GM21576 (cell line): ENCODE measurements at regions not wholly inside any gene's neighbourhood (a gene's known extent, or its start where the extent isn't known, plus 50 kb on each side); places are given as distances from the start of the nearest gene placed in this dataset.
"Not testable (repeated sequence)": the region's sequence is repeated elsewhere in the genome, so short reads cannot be mapped to it uniquely, and the experiment has no call there.

Source experiments
- ATAC-seq: cut with Tn5 transposase; IDR thresholded peaks from one replicate; pipeline ENCODE4 v1.9.1; 2021; ENCODE audit warnings: mild to moderate bottlenecking, moderate library complexity; ENCODE audit not compliant: unreplicated experiment

DNA sequence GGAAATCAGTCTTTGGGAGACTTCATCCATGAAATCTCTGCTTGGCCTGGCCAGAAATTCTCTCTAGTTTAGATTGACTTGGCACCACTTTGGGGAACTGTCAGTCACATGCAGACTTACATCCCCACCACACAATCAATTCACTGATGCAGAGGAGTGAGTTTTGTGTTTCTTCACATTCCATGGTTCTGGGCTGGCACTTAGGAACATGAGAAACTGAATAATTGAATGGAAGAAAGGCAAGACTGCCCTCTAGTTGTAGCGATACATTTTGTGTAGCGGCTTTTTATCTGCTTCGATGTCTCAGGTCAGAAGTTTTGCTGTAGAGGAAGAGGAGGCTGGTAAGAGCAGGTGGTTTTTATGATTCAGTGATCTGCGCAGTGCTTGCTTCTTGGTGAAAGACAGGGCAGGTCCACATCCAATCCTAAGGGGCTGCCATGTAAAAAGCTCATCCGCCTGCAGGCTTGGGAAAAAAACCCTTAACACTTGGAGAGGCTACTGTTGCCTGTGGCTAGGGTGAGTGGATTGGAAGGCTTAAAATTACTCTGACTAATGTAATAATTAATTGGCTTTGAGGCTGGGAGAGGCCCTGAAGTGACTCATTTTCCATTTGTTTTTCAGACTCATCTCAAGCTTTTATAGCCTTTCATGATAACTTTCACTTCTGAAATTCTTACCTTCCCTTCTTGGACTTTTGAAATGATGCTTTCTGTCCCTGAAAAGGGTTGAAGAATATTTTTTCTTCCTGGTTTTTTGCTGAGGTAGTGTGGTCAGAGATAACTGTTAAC, 75.4 kb upstream of the LPCAT1 start:
- not testable (repeated sequence) for ATAC-seq

DNA sequence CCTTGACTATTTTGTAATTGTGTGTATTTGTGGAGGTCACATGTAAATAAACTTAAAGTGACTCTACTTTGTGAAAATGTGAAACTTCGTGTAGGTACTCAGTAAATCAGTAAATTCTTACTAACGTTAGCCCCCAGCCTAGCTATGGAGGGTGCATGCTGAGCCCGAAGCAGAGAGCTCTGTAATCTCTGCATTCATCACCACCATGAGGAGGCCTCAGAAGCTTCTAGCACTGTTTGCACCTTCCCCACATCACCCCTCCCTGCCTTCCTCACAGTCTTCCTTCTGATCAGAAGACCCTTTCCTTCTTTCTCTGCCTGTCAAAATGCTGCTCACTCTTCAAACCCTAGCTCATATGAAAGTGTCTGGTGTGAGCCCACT, 73.3 kb upstream of the LPCAT1 start:
- not testable (repeated sequence) for ATAC-seq

DNA sequence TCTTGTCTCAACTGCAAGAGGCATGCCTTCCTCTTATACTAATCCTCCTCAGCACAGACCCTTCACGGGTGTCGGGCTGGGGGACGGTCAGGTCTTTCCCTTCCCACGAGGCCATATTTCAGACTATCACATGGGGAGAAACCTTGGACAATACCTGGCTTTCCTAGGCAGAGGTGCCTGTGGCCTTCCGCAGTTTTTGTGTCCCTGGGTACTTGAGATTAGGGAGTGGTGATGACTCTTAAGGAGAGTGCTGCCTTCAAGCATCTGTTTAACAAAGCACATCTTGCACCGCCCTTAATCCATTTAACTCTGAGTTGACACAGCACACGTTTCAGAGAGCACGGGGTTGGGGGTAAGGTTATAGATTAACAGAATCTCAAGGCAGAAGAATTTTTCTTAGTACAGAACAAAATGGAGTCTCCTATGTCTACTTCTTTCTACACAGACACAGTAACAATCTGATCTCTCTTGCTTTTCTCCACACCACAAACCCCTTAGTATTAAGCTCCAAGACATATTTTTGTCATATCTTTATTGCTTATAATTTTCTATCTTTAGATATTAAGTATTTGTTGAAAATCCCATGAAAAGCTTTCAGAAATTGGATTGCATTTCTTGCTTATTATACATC, 72.8 kb upstream of the LPCAT1 start:
- ATAC-seq = not testable (repeated sequence)

DNA sequence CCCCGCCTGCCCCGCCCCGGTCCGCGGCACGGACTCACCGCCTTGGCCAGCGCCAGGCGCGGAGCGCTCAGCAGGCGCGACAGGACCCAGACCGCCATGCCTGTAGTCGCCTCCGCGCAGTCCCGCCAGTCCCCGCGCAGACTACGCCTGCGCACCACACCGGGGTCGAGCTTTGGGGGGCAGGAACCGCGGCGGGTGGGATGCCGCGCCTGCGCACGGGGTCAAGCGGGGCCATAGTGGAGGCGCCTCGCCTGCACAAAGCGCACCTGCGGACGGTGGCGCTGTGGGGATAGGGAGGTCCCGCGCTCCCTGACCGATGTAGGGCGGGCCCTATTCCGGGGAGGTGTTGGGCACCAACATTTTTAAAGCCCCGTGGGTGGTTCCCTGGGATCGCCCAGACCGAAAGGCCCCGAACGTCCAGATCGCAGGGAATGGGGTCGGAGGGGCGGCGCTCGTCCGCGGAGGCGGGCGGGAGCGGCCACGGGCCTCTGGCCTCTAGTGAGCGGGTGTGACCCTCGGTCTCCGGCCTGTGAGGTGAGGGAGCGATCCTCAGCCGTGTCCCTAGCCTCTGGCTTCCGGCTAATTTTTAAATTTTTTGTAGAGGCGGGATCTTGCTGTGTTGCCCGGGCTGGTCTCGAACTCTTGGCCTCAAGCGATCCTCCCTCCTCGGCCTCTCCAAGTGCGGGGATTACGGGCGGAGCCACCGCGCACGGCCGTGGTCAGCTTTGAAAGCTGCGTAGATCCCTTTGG, 70.8 kb upstream of the LPCAT1 start:
- peak; percentile 90 for ATAC-seq

DNA sequence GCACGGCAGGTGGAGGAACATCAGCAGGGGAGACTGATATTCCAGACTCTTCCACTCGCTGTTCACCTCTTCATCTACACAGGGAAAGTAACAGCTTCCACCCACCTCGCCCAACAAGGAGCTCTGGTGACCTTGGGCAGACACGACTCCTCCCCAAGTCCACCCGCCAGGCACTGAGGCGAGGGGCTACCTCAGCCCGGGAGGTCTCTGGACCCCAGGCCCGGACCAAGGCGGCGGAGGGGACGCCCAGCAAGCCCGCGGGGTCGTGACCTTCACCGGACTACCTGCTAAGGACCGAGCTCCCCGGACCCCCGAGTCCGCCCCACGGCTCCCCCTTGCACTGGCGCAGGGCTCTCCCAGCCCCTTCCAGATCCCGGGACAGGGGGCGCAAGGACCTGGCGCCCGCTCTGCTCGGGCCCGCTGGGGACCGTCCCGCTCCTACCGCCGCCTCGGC, 70.2 kb upstream of the LPCAT1 start:
- peak; percentile 3 for ATAC-seq

DNA sequence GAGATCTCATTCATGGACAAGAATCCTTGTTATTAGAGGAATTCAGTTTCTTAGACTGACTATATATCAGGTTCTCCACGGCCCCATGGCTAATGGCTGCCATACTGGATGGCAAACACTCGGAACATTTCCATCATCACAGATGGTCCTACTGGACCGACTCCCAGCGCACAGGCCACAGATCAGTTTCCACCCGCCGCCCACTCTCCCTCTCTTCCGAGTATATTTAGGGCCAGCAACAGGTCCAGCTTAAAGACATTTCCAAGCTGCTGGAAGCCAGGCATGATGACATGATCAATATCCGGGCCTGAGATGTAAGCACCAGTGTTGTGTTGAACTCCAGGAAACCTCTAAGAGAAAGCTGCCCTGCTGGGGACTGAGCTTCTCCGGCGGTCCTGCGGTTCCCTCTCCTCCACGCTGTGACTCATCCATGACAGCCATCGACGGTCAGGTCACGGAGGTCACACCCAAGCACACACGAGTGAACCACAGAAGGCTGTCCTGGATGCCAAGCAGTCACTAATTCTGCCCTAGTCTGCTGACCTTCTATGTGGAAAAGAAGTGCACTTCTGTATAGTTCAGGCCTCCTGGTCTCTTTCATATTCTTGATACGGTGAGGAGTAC, 64.4 kb upstream of the LPCAT1 start:
- ATAC-seq = not testable (repeated sequence)

DNA sequence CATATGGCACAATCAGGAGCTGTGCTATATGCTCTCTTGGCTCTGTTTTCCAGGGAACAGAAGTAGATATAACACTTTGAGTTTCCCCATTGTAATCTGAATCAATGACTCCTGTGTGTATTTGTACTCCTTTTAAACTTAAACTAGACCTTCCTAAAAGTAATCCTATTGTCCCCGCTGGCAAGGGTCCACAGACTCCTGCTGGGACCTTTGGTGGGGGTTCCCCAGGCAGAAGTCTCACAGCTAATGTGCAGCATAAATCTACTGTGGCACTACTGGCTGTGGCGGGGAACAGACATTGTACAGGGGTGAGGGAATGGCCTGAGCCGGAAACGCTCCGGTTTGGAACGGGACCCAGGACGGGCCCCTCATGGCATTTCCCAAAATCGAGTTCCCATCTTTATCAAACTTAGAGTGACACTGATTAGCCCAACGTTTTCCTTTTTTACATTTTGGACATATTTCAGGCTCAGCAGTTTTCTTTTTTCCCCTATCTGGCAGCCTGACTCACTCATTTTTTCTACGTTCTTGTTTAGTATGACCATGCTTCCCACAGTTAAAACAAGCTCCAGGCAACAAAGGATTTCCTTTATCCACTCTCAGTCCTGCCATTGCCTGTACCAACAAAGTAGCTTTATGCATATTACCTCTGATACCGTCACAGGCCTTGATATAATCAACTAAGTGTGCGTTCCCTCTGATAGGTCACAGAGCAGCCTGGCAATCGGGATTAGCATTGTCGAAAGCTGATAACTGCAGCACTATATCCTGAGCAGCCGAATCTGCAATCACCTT, 59.5 kb upstream of the LPCAT1 start:
- not testable (repeated sequence) for ATAC-seq

DNA sequence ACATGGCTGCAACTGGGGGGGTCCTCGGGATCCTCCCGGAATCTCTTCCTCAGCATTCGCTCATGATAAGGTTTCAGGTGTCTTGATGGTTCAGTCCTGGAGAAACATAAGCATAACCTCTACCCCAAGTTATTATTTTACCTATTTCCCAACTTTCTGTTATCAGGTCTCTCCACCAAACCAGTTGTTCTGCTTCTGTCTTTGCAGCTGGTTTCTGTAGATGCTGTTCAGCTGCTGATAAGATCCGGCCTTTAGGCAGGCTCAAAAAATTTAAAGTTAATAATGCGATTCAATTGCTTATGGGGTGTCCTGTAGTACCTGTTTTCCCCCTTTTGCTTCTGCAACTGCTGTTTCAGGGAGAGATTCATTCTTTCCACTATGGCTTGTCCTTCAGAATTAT, 55.6 kb upstream of the LPCAT1 start:
- ATAC-seq = not testable (repeated sequence)

DNA sequence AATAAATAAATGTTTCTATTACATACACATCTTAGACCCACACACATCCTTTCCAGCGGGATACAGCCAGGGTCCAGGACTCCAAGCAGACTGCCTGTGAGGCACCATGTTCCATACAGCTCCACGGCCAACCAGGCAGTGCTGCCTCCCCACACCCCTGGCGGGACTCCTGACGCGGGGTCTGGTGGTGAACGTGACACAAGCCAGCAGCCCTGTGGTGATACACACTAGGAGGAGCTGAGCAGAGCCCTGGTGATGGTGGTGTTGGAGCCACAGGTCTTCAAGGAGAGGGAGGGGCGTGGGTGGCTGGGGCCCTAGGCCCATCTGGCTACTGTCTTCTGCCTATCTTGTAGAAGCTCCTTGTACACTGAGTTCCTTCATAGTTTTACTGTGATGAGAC, 53.1 kb upstream of the LPCAT1 start:
- ATAC-seq = not testable (repeated sequence)

DNA sequence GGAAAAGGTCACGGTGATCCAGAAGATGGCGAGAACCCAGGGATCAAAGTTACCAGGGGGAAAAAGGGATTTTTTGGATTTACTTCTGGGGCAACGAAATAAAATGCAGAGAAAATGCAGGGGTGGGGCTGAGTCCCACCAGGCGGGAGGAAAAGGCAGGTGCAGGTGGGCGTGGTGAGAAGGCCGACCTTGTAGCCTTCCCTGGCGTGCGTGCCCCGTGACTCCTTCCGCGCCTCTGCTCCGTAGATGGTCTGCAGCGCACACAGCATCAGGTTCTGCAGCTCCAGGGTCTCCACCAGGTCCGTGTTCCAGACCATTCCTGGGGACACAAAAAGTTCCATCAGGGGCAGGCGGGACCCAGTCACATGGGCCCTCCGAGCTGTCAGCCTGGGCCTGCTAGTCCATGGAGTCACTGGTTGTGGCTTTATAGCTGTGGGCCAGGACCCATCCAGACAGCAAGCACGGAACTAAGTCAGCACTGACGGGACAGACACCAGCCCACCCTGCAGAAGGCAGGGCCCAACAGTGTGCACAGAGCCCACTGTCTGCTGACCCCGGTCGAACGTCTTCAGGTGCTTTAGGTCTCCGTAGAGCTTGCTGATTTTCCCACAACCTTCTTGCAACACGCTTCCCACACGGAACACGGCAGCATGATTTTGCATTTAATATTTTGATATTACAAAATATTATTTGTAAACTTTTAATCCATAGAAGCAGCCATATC, 52.4 kb upstream of the LPCAT1 start:
- not testable (repeated sequence) for ATAC-seq

DNA sequence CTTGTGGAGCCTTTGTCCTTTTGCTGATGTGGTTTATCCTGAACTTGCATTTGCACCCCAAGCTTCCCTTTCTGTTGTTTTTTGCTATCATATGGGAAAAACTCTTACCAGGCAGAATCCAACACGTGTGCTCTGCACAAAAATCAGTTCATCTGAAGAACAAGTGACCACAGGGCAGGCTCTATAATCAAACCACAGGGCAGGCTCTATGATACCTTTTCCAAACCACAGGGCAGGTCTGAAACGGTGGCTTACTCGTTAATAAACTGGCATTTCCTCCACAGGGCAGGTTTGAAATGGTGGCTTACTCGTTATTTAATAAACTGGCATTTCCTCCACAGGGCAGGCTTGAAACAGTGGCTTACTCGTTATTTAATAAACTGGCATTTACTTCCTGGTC, 51.7 kb upstream of the LPCAT1 start:
- not testable (repeated sequence) for ATAC-seq

DNA sequence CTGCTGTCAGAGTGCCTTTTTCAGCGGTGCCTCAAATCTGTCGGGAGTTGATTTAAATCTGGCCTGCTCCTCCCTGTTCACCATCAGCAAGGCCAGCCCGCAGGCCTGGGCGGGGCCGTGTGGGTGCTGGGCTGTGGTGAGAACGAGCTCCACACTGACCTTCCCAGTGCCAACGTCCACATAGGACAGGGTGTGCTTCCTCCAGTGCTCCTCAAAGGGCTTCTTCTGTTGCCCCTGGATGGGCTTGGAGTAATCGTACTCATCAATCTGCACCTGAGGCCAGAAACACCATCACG, 50.2 kb upstream of the LPCAT1 start:
- not testable (repeated sequence) for ATAC-seq

DNA sequence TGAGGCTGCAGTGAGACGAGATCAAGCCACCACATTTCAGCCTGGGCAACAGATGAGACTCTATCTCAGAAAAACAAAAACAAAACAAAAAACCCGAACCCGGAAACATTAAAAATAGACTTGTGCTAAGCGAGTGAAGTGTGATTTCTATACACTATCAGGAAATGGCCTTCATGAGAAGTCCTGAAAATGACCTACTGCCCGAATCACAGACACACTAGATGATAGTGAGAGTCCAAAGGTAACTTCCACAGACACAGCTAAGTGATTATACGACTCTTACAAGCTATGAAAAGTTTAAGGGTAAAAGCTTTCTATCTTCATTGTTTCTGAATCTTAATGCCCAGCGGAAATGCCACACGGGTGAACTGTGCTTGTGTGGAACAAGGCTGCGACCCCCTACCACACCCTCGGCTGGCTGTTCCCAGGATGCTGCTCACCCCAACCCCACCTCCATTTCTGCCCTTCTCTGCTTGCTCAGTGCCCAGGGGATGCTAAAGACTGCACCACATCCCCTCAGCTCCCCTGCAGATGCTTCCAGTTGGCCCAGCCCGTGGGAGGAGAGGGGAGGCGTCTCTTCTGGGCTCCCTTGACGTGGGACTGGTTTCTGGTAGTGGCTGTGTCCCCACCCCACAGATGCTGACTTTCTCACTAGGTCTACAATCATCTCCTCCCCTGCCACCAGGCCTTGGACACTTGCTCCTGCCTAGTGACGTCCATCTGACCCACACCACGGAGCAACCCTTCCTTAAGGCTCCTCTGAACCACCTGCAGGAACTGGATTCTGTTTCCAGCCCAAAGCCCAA, 49.7 kb upstream of the LPCAT1 start:
- ATAC-seq = not testable (repeated sequence)
